ENCODE measurements at regions not wholly inside any gene's neighbourhood (a gene's known extent, or its start where the extent isn't known, plus 50 kb on each side); places are given as distances from the start of the nearest gene placed in this dataset.

DNA sequence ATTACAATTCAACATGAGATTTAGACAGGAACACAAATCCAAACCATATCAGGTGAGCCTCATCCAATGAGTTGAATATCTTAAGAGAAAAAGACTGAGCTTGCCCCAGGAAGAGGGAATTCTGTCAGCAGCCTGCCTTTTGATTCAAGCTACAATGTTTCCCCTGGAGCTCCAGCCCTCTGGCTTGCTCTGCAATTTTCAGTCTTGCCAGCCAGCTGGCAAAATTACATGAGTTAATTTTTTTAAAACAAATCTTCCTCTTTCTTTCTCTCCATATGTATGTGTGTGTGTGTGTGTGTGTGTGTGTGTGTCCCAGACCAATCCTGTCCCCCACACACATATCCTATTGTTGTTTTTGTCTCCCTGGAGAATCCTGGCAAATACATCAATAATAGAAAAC is 313.2 kb downstream of the CDH10 start:
- TF ChIP-seq, protein P1, sequence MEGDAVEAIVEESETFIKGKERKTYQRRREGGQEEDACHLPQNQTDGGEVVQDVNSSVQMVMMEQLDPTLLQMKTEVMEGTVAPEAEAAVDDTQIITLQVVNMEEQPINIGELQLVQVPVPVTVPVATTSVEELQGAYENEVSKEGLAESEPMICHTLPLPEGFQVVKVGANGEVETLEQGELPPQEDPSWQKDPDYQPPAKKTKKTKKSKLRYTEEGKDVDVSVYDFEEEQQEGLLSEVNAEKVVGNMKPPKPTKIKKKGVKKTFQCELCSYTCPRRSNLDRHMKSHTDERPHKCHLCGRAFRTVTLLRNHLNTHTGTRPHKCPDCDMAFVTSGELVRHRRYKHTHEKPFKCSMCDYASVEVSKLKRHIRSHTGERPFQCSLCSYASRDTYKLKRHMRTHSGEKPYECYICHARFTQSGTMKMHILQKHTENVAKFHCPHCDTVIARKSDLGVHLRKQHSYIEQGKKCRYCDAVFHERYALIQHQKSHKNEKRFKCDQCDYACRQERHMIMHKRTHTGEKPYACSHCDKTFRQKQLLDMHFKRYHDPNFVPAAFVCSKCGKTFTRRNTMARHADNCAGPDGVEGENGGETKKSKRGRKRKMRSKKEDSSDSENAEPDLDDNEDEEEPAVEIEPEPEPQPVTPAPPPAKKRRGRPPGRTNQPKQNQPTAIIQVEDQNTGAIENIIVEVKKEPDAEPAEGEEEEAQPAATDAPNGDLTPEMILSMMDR (IDR thresholded peaks at IDR 0.05; ENCODE audit: low read length) = no peak
- no peak for TF ChIP-seq EZH2 (IDR thresholded peaks at IDR 0.05; ENCODE audit: borderline replicate concordance, low read length)
